Occipital lobe (tissue), 1 donor: ENCODE measurements at regions not wholly inside any gene's neighbourhood (a gene's known extent, or its start where the extent isn't known, plus 50 kb on each side); places are given as distances from the start of the nearest gene placed in this dataset.

Experiments used
- DNase-seq: peaks from one replicate; lab custom pipeline; 2025; lab: John Stamatoyannopoulos, UW

- no peak for DNase-seq
These were observed 59.6 kb upstream of the CDH13 start for GRCh38 chr16:82567175-82567574.

- DNase-seq, result no peak
These were observed 63.4 kb upstream of the CDH13 start for GRCh38 chr16:82563401-82563800.

GRCh38 chr16:82562183-82562683 is 64.5 kb upstream of the CDH13 start:
- no peak for DNase-seq

- DNase-seq, result no peak
These were observed 65.9 kb upstream of the CDH13 start for GRCh38 chr16:82560805-82561325.

GRCh38 chr16:82544378-82545160 is 82.2 kb upstream of the CDH13 start:
- peak; percentile 23 for DNase-seq

DNA sequence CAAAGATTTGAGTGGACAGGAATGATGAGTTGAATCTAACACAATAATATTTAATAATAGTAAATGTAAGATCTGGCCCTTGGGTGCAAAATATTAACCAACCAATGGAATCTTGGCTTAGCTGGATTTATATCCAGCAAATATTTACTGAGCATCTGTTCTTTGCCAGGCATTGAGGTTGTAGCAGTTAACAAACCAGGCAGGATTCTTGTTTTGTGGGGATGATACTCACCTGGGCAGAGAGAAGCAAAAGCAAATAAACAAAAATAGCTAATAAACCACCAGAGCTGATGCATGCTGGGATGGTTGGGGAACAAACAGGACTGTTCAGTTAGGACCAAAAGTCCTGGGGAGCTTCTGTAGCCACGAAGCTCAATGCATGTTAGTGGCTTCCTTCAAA is 84.1 kb upstream of the CDH13 start:
- no peak for DNase-seq

GRCh38 chr16:82541103-82541502 is 85.7 kb upstream of the CDH13 start:
- no peak for DNase-seq

- DNase-seq, result no peak
These were observed 91.0 kb upstream of the CDH13 start for GRCh38 chr16:82535764-82536163.

- no peak for DNase-seq
These were observed 91.5 kb upstream of the CDH13 start for GRCh38 chr16:82535262-82535661.

- no peak for DNase-seq
These were observed 93.6 kb upstream of the CDH13 start for GRCh38 chr16:82533189-82533588.

DNA sequence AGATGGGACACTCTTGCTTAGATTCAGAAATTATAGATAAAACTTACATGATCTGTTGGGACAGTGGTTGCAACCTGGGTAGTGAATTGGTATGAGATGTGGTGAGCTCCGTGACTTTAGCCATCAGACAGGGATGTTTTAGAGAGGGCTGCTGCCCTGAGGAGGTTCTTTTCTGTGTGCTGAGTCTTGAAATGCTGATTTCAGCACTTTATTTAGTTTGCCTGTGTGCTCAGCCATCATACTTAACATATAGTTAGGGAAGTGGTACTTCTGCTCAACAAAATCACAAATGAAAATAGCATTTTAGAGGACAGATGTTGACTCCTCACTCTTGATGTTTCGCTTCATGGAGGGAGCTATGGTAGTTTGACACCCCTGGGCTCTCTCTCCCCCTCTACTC is 95.9 kb upstream of the CDH13 start:
- no peak for DNase-seq

DNA sequence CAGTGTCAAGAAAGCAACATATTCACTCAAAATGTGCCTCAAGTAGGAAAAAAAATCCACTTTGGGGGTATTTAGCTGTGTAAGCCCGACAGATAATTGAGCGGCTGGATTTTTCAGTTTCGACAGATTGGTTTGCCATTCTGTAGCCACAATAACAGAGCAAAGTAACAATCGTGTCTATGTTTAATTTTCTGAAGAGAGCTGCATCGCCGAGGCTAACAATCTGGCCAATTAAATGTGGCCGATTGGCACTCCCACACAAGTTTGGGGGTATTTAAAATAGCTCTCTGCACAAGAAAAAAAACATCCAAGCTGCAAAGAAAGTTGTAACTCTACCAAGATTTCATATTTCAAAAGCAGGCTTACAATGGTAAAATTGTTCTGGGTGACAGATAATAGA is 99.7 kb upstream of the CDH13 start:
- DNase-seq, result no peak

DNA sequence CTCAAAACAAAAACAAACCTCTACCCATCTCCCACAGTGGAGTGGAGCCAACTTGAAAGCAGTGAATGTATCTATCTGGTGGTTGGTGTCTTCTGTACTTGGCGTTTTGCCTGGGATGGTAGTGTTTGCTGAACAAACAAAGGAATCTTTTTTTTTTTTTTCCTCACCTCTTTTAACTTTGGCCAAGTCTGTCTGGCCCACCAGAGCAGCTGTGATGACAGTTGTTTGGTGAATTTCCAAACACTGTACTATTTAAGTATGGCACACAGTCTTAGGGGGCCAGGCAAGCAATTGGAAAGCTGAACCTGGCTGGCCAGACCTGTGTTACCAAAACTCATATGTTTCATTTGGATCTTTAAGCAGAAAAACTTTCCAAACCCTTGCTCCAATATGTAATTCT is 101.8 kb upstream of the CDH13 start:
- DNase-seq, result no peak

DNA sequence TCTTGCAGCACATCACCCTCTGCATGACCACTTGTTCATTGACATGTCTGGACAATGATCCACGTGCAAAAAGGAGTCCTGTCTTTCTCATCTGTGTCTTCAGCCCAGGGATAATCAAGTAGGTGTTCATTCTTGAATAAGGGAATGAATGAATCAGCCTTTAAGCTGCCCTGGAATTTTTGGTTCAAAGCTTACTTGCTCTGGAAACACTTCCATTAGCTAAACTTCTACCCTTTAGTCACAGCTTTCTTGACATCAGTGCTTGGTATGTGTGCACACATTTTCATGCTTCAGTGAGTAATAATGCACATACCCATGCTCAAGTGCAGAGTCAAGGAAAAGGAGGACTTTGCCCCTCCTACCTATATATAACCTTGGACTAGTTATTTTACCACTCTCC is 103.0 kb upstream of the CDH13 start:
- DNase-seq, result no peak

DNA sequence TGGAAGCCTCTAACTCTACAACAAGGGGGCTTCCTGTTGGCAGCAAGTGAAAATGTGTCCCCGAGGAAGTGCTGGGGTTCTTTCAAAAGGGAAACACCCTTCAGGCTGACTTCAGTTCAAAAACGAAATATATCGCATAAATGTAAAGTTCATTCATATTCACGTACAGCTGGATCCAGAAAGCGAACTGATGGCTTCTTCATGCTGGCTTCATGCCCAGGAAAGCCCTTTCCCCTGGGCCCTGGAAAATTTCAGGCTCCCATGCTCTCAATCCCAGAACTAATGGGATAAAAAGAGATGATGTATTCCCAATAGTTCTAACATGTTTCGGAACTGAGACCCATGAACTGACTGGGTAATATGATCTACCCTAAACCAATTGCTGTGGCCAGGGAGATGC is 104.7 kb upstream of the CDH13 start:
- no peak for DNase-seq

DNA sequence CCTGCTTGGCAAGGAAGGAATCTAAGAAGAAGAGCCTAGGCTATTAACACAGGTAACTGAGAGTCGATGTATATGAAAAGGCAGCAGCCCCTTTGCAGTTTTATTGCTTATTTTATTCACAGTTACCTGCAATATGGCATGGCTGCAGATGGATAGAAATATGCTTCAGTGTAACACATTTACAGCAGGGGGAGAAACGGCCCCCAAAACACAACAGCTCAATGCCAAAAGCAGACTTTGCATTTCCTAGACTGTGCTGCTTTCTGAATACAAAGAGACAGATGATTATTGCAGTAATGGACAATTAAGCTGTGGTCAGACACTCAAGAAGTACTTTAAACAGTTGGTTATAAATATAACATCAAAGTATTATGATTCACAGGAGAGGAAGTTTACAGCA is 108.0 kb upstream of the CDH13 start:
- DNase-seq, result no peak

GRCh38 chr16:82514262-82514661 is 112.5 kb upstream of the CDH13 start:
- DNase-seq, result no peak

GRCh38 chr16:82510789-82511305 is 115.9 kb upstream of the CDH13 start:
- no peak for DNase-seq

DNA sequence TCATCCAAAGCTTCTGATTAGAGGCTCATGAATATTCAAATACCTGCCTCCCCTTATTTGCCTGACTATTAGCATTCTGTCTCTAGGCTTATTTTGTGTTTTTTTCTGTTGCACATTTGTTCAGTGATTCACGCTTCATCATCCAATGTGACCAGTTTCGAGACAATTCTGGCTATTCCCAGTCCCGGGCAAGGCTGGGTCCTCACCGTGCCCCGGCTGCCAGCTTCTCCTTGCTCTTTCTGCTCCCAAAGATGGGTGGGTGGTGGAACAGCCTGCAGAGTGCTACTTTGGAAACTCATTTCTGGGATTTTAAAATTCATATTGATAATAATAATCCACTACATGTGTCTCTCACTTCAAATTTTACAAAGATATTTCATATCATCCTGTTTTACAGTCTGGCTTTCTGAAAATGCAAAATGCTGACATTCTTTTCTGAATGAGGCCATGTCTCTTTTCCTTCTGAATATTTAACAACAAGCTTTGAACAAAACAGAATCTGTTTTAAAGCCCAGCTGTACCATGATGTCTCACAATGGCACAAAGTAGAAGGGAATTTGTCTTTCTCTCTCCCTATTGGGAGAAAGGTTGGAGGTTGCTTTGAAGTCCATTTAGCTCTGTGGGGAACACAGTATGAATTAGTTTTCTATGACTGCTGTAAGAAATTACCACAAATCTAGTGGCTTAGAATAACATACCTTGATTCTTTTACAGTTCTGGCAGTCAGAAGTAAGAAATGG is 116.9 kb upstream of the CDH13 start:
- peak; percentile 47 for DNase-seq

- DNase-seq, result no peak
These were observed 119.8 kb upstream of the CDH13 start for GRCh38 chr16:82506692-82507670.

- DNase-seq, result no peak
These were observed 121.9 kb upstream of the CDH13 start for GRCh38 chr16:82504836-82505235.
